ENCODE measurements at regions not wholly inside any gene's neighbourhood (a gene's known extent, or its start where the extent isn't known, plus 50 kb on each side); places are given as distances from the start of the nearest gene placed in this dataset.

- Histone ChIP-seq H3K4me1 (ENCODE audit: control insufficient read depth, insufficient read depth, low read length) (no peaks in the 10 kb centered on the region), H3K36me3 (ENCODE audit: control insufficient read depth in 2 of 2, insufficient read depth in 1 of 2, low read length in 2 of 2) (no peaks in the 10 kb centered on the region), H3K4me3 (ENCODE audit: low read depth, low read length) (no peak overlapping the region), H3K27ac (ENCODE audit: extremely low read depth, low read depth, low read length) (no peak overlapping the region), H3K9me3 (ENCODE audit: control insufficient read depth, insufficient read depth, low read depth, low read length) (no peaks in the 10 kb centered on the region)
- TF ChIP-seq ZNF48 (tag by site-specific recombination; IDR thresholded peaks at IDR 0.05): no peak
- POLR2A ChIA-PET: no interaction called here
- CTCF ChIA-PET: no interaction called here
Measured at GRCh38 chr2:16186661-16187481, 246.5 kb downstream of the MYCN start.

GRCh38 chr2:16185801-16186272 lies 245.5 kb downstream of the MYCN start:
- H3K4me1 ChIP-seq (ENCODE audit: control insufficient read depth, insufficient read depth, low read length): no peaks in the 10 kb centered on the region

GRCh38 chr2:16184945-16185660 lies 244.8 kb downstream of the MYCN start:
- TF ChIP-seq ZIC2 (tag by site-specific recombination; IDR thresholded peaks at IDR 0.05) (no peak), ZSCAN18 (tag by site-specific recombination; IDR thresholded peaks at IDR 0.05) (no peak), PBX3 (CRISPR knock-in tag; IDR thresholded peaks at IDR 0.05) (no peak), ZNF530 (tag by site-specific recombination; IDR thresholded peaks at IDR 0.05; ENCODE audit: low read depth) (no peak), ZBTB11 (tag by site-specific recombination; conservative IDR thresholded peaks at IDR 0.05; ENCODE audit: low read depth) (no peak), RBAK (tag by site-specific recombination; IDR thresholded peaks at IDR 0.05) (no peak), ZNF548 (tag by site-specific recombination; IDR thresholded peaks at IDR 0.05) (no peak), ZNF155 (tag by site-specific recombination; IDR thresholded peaks at IDR 0.05) (no peak), ZNF211 (tag by site-specific recombination; IDR thresholded peaks at IDR 0.05; ENCODE audit: low read depth) (no peak), ZNF837 (tag by site-specific recombination; IDR thresholded peaks at IDR 0.05) (no peak), ZBTB7A (tag by site-specific recombination; IDR thresholded peaks at IDR 0.05; ENCODE audit: low read depth) (no peak), ZNF394 (tag by site-specific recombination; IDR thresholded peaks at IDR 0.05; ENCODE audit: borderline replicate concordance) (no peak), ZNF768 (tag by site-specific recombination; IDR thresholded peaks at IDR 0.05) (no peak), MEIS1 (CRISPR knock-in tag; IDR thresholded peaks at IDR 0.05; ENCODE audit: borderline replicate concordance) (no peak), ZNF24 (tag by site-specific recombination; IDR thresholded peaks at IDR 0.05) (no peak), ZNF704 (tag by site-specific recombination; IDR thresholded peaks at IDR 0.05) (no peak), ZFP37 (tag by site-specific recombination; IDR thresholded peaks at IDR 0.05) (no peak)
- Histone ChIP-seq H3K4me1 (ENCODE audit: control insufficient read depth, insufficient read depth, low read length) (no peaks in the 10 kb centered on the region), H3K4me3 (ENCODE audit: low read depth, low read length) (no peak overlapping the region), H3K36me3 (ENCODE audit: control insufficient read depth in 2 of 2, insufficient read depth in 1 of 2, low read length in 2 of 2) (no peaks in the 10 kb centered on the region), H3K9me3 (ENCODE audit: control insufficient read depth, insufficient read depth, low read depth, low read length) (no peaks in the 10 kb centered on the region), H3K27ac (ENCODE audit: extremely low read depth, low read depth, low read length) (no peak overlapping the region)
- ChIA-PET CTCF (no interaction called here), POLR2A (no interaction called here)

More at GRCh38 chr2:16185801-16186272, 245.5 kb downstream of the MYCN start:
- H3K36me3 ChIP-seq (ENCODE audit: control insufficient read depth in 2 of 2, insufficient read depth in 1 of 2, low read length in 2 of 2): no peaks in the 10 kb centered on the region
- ChIA-PET POLR2A (no interaction called here), CTCF (no interaction called here)
- H3K9me3 ChIP-seq (ENCODE audit: control insufficient read depth, insufficient read depth, low read depth, low read length): no peaks in the 10 kb centered on the region
- H3K27ac ChIP-seq (ENCODE audit: extremely low read depth, low read depth, low read length): no peak overlapping the region
- no peak overlapping the region for H3K4me3 ChIP-seq (ENCODE audit: low read depth, low read length)
- no peak for TF ChIP-seq ZNF404 (tag by site-specific recombination; IDR thresholded peaks at IDR 0.05)
- TF ChIP-seq ZNF76 (tag by site-specific recombination; IDR thresholded peaks at IDR 0.05; ENCODE audit: borderline replicate concordance, low read depth): no peak
- TF ChIP-seq OSR2 (tag by site-specific recombination; IDR thresholded peaks at IDR 0.05): no peak
- TF ChIP-seq KLF10 (tag by site-specific recombination; IDR thresholded peaks at IDR 0.05): no peak
- TF ChIP-seq ZNF302 (tag by site-specific recombination; IDR thresholded peaks at IDR 0.05; ENCODE audit: low read depth): no peak
- no peak for TF ChIP-seq ZFP37 (tag by site-specific recombination; IDR thresholded peaks at IDR 0.05)
- no peak for TF ChIP-seq MZF1 (tag by site-specific recombination; IDR thresholded peaks at IDR 0.05; ENCODE audit: borderline replicate concordance)
- no peak for TF ChIP-seq ZNF610 (tag by site-specific recombination; IDR thresholded peaks at IDR 0.05; ENCODE audit: borderline replicate concordance)
- no peak for TF ChIP-seq ZNF837 (tag by site-specific recombination; IDR thresholded peaks at IDR 0.05)
- TF ChIP-seq ZNF138 (tag by site-specific recombination; IDR thresholded peaks at IDR 0.05; ENCODE audit: borderline replicate concordance): no peak
- no peak for TF ChIP-seq ZNF560 (tag by site-specific recombination; IDR thresholded peaks at IDR 0.05; ENCODE audit: borderline replicate concordance)
